ENCODE measurements at regions not wholly inside any gene's neighbourhood (a gene's known extent, or its start where the extent isn't known, plus 50 kb on each side); places are given as distances from the start of the nearest gene placed in this dataset.

DNA sequence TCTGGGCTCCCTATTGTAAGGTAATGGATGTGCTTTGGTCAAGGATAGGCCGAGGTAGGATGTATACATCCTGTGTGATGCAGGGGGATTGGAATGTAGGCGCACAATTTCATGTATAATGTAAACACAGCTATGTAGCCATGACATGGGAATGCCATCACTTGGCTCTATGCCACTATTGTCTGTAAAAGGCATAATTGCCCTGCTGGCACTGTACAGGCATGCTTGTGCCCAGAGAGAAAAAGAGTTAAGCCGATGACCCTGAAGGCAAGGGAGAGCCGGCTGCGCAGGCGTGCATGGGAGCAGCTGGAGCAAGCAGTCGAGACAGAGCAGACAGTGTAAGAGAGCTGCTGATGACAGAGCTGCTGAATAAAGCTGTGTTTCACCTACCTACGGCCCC, 212.5 kb upstream of the CPHXL start:
- intact Hi-C loops (cut with DNase I) = no loop called here
- Histone ChIP-seq H3K27ac (no peak overlapping the region), H3K4me3 (no peak overlapping the region), H3K4me1 (peaks cover 14% of the 10 kb centered on the region), H3K9me3 (no peaks in the 10 kb centered on the region), H3K27me3 (no peaks in the 10 kb centered on the region), H3K36me3 (replicated peaks in 1 of 2; ENCODE audit: insufficient read depth in 1 of 2, low read depth in 2 of 2) (no peaks in the 10 kb centered on the region)
- ATAC-seq (no peak), DNase-seq (no peak)
- WGBS, 2 donors = 85 to 86% methylated on average over 8 of the region's 8 CpGs
- TF ChIP-seq CTCF (IDR thresholded peaks at IDR 0.05) (no peak), POLR2A (IDR thresholded peaks at IDR 0.05) (no peak)

- ATAC-seq (no peak), DNase-seq (no peak)
- intact Hi-C loops (cut with DNase I) = no loop called here
- no peaks in the 10 kb centered on the region for H3K9me3 ChIP-seq
- H3K27me3 ChIP-seq = no peaks in the 10 kb centered on the region
- H3K4me1 ChIP-seq = peaks cover 38% of the 10 kb centered on the region
- H3K36me3 ChIP-seq (replicated peaks in 1 of 2; ENCODE audit: insufficient read depth in 1 of 2, low read depth in 2 of 2) = no peaks in the 10 kb centered on the region
- WGBS, 2 donors = 83 to 85% methylated on average over 3 of the region's 3 CpGs
- no peak overlapping the region for H3K27ac ChIP-seq
- TF ChIP-seq POLR2A (IDR thresholded peaks at IDR 0.05) (no peak), CTCF (IDR thresholded peaks at IDR 0.05) (no peak)
- no peak overlapping the region for H3K4me3 ChIP-seq
Observed at GRCh38 chr16:75942351-75942750, 216.1 kb upstream of the CPHXL start.

GRCh38 chr16:75942936-75943335, 216.6 kb upstream of the CPHXL start:
- no peaks in the 10 kb centered on the region for H3K9me3 ChIP-seq
- no peak for ATAC-seq
- H3K36me3 ChIP-seq (replicated peaks in 1 of 2; ENCODE audit: insufficient read depth in 1 of 2, low read depth in 2 of 2) = no peaks in the 10 kb centered on the region
- peaks cover 38% of the 10 kb centered on the region for H3K4me1 ChIP-seq
- H3K27ac ChIP-seq = peak overlapping the region in 2 of 4 donors; percentile 11 to 43
- H3K4me3 ChIP-seq = no peak overlapping the region
- no peak for DNase-seq
- intact Hi-C loops (cut with DNase I) = no loop called here
- WGBS, 2 donors = 22 to 42% methylated on average over 1 of the region's 1 CpG
- no peaks in the 10 kb centered on the region for H3K27me3 ChIP-seq
- TF ChIP-seq CTCF (IDR thresholded peaks at IDR 0.05) (no peak), POLR2A (IDR thresholded peaks at IDR 0.05) (no peak)

DNA sequence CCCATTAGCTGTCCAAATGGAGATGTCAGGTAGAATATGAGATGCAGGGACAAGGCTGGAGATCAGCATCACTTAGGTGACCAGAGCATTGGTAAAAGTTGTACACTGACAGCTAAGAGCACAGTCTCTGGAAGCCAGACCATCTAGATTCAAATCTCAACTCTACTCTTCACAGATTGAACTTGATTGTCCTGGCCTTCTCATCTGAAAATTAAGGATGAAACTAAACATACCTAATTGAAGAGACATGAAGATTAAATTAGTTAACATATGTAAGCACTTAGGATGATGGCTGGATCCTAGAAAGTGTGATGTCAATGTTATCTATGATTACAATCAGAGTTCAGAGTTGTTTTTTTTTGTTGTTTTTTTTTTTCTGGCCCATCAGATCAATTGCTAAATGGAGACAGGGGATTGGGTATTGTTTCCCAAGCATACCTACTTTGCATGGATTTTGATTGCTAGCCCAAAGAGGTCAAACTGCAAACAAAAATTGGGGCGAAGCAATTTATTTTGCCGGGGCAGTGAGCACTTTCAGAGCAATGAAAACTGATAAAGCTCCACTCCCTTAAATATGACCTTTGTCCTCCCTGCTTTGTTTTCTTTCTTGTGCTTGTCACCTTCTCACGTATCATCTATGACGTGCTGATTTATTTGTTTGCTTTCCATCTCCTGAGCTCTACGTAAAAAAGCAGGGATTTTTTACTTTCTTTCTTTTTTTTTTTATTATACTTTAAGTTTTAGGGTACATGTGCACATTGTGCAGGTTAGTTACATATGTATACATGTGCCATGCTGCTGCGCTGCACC, 217.6 kb upstream of the CPHXL start:
- no peak overlapping the region for H3K4me3 ChIP-seq

More for the DNA sequence above, 217.6 kb upstream of the CPHXL start:
- 26 to 29% methylated on average over 6 of the region's 6 CpGs for WGBS, 2 donors
- Histone ChIP-seq H3K27me3 (no peaks in the 10 kb centered on the region), H3K27ac (peak overlapping the region in 1 of 4 donors; percentile 69), H3K36me3 (replicated peaks in 1 of 2; ENCODE audit: insufficient read depth in 1 of 2, low read depth in 2 of 2) (no peaks in the 10 kb centered on the region), H3K9me3 (no peaks in the 10 kb centered on the region), H3K4me1 (peaks cover 38% of the 10 kb centered on the region)
- TF ChIP-seq CTCF (IDR thresholded peaks at IDR 0.05) (no peak), POLR2A (IDR thresholded peaks at IDR 0.05) (no peak)
- no peak for DNase-seq
- intact Hi-C loops (cut with DNase I) = no loop called here
- ATAC-seq = peak; percentile 53

All from body of pancreas (tissue), 4 donors.